Urinary bladder (tissue), 3 donors: ENCODE measurements at regions not wholly inside any gene's neighbourhood (a gene's known extent, or its start where the extent isn't known, plus 50 kb on each side); places are given as distances from the start of the nearest gene placed in this dataset.

Experiments used
- DNase-seq: peaks from one replicate; pipeline ENCODE4 v3.0.0-alpha.2; 2015; ENCODE audit errors: extremely low spot score
- H3K27ac ChIP-seq: one replicate; pipeline ENCODE4 v1.5.1; 2013; ENCODE audit warnings: low read depth, mild to moderate bottlenecking, moderate library complexity
- H3K36me3 ChIP-seq: one replicate; pipeline ENCODE4 v1.6.1; 2013; ENCODE audit warnings: mild to moderate bottlenecking, moderate library complexity; ENCODE audit not compliant: insufficient read depth
- H3K4me1 ChIP-seq: one replicate; pipeline ENCODE4 v1.6.1; 2013; ENCODE audit warnings: mild to moderate bottlenecking, moderate library complexity; ENCODE audit not compliant: insufficient read depth
- H3K4me3 ChIP-seq: one replicate; pipeline ENCODE4 v1.5.1; 2013; ENCODE audit warnings: low read depth, low read length
- WGBS: extraction: QIAGEN DNeasy Blood & Tissue Kit; methylation state at CpG from one replicate; pipeline ENCODE4 v1.1.7; 2013; 5-methylcytosine and 5-hydroxymethylcytosine counted together
- donor health status: healthy with polysubstance abuse.
- donor health status: healthy.

DNA sequence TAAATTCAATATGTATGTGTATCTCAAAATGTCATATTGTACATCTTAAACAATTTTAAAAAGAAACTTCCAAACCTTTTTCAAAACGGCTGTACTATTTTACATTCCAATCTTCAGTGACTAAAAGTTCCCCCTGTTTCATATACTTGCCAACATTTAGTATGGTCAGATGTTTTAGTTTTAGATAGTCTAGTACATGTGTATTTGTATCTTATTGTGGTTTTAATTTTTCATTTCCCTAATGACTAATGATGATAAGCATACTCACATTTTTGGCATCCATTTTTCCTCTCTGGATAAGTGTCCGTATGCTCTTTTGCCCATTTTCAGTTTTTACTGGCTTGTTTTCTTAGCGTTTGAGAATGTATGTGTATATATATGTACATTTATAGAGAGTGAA, 212.2 kb upstream of the MAGEB18 start:
- Histone ChIP-seq H3K27ac (no peak overlapping the region), H3K4me3 (no peak overlapping the region), H3K36me3 (no peaks in the 10 kb centered on the region), H3K4me1 (no peaks in the 10 kb centered on the region)
- WGBS = 50% methylated on average over 3 of the region's 3 CpGs
- no peak for DNase-seq

- 53% methylated on average over 5 of the region's 5 CpGs for WGBS
- no peak for DNase-seq
- Histone ChIP-seq H3K27ac (no peak overlapping the region), H3K36me3 (no peaks in the 10 kb centered on the region), H3K4me3 (no peak overlapping the region), H3K4me1 (no peaks in the 10 kb centered on the region)
These were observed 209.8 kb upstream of the MAGEB18 start for GRCh38 chrX:25928316-25928715.

- H3K36me3 ChIP-seq = no peaks in the 10 kb centered on the region
- no peak overlapping the region for H3K27ac ChIP-seq
- no peak for DNase-seq
- WGBS = 69% methylated on average over 2 of the region's 2 CpGs
- H3K4me3 ChIP-seq = no peak overlapping the region
- no peaks in the 10 kb centered on the region for H3K4me1 ChIP-seq
These were observed 197.1 kb upstream of the MAGEB18 start for GRCh38 chrX:25941087-25941486.

- Histone ChIP-seq H3K27ac (no peak overlapping the region), H3K36me3 (no peaks in the 10 kb centered on the region), H3K4me3 (no peak overlapping the region), H3K4me1 (no peaks in the 10 kb centered on the region)
- no peak for DNase-seq
- 83% methylated on average over 4 of the region's 4 CpGs for WGBS
These were observed 196.4 kb upstream of the MAGEB18 start for GRCh38 chrX:25941559-25942250.

- Histone ChIP-seq H3K27ac (no peak overlapping the region), H3K4me1 (no peaks in the 10 kb centered on the region), H3K36me3 (no peaks in the 10 kb centered on the region), H3K4me3 (no peak overlapping the region)
- DNase-seq = no peak
- WGBS = 54% methylated on average over 12 of the region's 12 CpGs
These were observed 169.2 kb upstream of the MAGEB18 start for GRCh38 chrX:25968920-25969319.

DNA sequence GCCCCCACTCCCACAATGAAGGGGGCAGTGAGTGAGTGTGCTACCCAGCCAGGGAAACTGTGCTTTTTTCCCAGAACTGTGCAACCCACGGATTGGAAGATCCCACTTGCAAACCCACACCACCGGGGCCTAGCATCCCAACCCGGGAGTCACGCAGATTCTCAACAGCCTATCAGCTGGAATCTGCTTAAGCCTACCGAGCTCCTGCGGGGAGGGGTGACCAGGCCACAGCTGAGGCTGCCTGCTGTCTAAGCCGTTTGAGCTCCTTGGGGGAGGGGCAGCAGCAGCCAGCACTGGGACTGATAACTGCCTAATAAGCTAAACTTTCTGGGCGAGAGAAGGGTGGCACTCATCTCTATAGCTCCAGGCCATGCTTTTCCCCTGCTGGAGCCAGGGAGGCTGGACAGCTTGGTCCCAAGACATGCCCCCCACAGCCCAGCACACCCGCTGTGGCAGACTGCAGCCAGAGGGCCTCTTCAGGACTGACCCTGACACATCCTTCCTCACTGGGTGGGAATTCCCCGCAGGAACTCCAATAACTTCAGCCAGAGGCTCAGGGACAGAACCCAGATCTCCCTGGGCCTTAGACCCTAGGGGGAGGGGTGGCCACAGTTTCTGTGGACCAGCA, 161.3 kb upstream of the MAGEB18 start:
- no peak for DNase-seq
- 52% methylated on average over 10 of the region's 10 CpGs for WGBS

GRCh38 chrX:25998687-25999086, 139.5 kb upstream of the MAGEB18 start:
- no peak for DNase-seq
- H3K36me3 ChIP-seq = no peaks in the 10 kb centered on the region
- WGBS = 93% methylated on average over 1 of the region's 1 CpG

More for the DNA sequence above, 161.3 kb upstream of the MAGEB18 start:
- Histone ChIP-seq H3K4me3 (no peak overlapping the region), H3K27ac (no peak overlapping the region), H3K36me3 (no peaks in the 10 kb centered on the region), H3K4me1 (no peaks in the 10 kb centered on the region)

DNA sequence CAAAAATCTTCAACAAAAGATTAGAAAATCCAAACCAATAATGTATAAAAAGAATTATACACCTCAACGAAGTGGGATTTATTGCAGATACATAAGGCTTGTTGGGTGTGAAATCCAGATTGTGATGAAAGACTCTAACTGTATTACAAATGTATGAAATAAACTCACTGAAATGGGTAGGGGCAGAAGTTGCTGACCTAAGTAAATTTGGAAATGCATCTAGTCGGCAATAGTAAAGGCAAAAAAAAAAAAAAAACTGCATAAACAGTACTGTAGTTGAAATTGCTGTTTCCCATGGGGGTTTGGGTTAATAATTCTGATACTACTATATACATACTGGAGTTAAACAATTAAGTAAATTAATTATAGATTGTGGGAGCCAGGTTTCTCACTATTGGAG, 130.7 kb upstream of the MAGEB18 start:
- Histone ChIP-seq H3K27ac (no peak overlapping the region), H3K36me3 (no peaks in the 10 kb centered on the region), H3K4me3 (no peak overlapping the region), H3K4me1 (no peaks in the 10 kb centered on the region)
- no peak for DNase-seq
- WGBS = 73% methylated on average over 2 of the region's 2 CpGs

More at GRCh38 chrX:25998687-25999086, 139.5 kb upstream of the MAGEB18 start:
- H3K4me3 ChIP-seq = no peak overlapping the region
- H3K27ac ChIP-seq = no peak overlapping the region
- H3K4me1 ChIP-seq = no peaks in the 10 kb centered on the region

DNA sequence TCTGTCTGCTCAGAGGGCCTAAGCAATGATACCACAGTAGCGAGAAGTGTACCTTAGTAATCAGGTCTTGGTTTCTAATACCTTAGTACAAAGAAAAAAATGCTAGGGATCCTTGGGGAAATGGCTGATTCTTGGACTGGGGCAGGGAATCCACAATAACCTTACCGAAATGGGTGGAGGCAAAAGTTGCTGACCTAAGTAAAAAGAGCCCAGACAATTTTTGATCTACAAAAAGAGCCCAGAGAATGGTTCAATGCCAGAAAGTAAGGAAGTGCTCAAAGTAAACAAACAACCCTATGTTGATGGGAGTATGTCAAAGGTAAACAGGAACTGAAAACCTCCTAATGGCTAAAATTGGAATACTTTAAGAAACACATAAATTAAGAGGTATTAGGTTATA, 130.1 kb upstream of the MAGEB18 start:
- H3K4me3 ChIP-seq = no peak overlapping the region
- no peak overlapping the region for H3K27ac ChIP-seq
- no peaks in the 10 kb centered on the region for H3K36me3 ChIP-seq
- 92% methylated on average over 2 of the region's 2 CpGs for WGBS
- DNase-seq = no peak
- H3K4me1 ChIP-seq = no peaks in the 10 kb centered on the region

DNA sequence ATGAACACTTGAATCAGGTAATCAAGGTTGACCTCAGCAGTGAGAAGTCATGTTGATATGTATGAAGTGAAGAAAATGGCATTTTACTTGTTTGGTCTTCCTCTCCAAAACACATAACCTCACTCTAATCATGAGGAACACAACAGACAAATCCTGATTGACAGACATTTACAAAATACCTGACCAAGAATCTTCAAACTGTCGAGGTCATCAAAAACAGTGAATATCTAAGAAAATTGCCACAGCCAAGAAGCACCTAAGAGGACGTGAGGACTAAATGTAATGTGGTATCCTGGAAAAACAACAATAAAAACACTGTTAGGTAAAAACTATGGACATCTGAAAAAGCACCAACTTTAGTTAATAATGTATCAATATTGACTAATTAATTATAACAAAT, 129.5 kb upstream of the MAGEB18 start:
- 93% methylated on average over 2 of the region's 2 CpGs for WGBS
- no peaks in the 10 kb centered on the region for H3K4me1 ChIP-seq
- H3K36me3 ChIP-seq = no peaks in the 10 kb centered on the region
- DNase-seq = no peak
- no peak overlapping the region for H3K27ac ChIP-seq
- H3K4me3 ChIP-seq = no peak overlapping the region

DNA sequence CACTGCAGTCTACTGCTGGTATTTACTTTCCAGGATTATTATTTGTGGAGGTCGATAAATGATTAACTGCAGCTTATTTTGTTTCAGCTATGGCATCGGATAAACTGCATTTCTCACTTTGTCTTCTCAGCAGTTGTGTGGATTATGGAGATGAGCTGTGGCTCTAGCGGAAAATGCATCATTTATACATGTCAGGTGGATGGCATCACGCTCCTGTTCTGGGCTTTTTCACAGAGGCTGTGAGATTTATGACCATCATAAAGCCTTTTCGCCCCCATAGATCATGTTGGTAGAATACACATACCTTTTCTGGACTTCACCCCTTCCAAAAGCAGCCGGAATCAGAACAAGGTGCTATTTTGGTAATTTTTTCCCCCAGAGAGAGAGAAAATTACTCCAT, 118.8 kb upstream of the MAGEB18 start:
- Histone ChIP-seq H3K4me1 (no peaks in the 10 kb centered on the region), H3K36me3 (no peaks in the 10 kb centered on the region), H3K4me3 (no peak overlapping the region), H3K27ac (no peak overlapping the region)
- 76% methylated on average over 6 of the region's 6 CpGs for WGBS
- no peak for DNase-seq

DNA sequence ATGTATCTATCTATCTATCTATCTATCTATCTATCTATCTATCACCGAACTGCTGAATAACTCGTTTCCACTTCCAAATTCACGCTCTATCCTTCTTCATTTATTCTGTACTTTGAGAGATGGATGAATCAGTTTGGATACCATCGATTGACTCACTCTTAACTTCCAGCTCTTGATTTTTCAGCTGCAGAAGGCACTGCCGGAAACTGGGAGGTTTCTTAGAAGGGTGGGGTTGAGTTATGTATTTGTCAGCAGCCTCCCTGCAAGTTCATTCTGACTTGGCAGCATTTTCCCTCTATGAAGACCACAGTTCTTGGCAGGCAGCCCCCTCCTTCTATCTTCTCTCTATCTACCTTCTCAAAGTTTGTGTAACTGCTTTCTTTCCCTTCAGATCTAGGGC, 112.0 kb upstream of the MAGEB18 start:
- Histone ChIP-seq H3K27ac (no peak overlapping the region), H3K4me1 (no peaks in the 10 kb centered on the region), H3K36me3 (no peaks in the 10 kb centered on the region), H3K4me3 (no peak overlapping the region)
- DNase-seq = no peak
- WGBS = 63% methylated on average over 5 of the region's 5 CpGs

- DNase-seq = no peak
- H3K4me3 ChIP-seq = no peak overlapping the region
- no peak overlapping the region for H3K27ac ChIP-seq
- 75% methylated on average over 4 of the region's 4 CpGs for WGBS
- no peaks in the 10 kb centered on the region for H3K4me1 ChIP-seq
- no peaks in the 10 kb centered on the region for H3K36me3 ChIP-seq
These were observed 105.8 kb upstream of the MAGEB18 start for GRCh38 chrX:26032111-26032912.

DNA sequence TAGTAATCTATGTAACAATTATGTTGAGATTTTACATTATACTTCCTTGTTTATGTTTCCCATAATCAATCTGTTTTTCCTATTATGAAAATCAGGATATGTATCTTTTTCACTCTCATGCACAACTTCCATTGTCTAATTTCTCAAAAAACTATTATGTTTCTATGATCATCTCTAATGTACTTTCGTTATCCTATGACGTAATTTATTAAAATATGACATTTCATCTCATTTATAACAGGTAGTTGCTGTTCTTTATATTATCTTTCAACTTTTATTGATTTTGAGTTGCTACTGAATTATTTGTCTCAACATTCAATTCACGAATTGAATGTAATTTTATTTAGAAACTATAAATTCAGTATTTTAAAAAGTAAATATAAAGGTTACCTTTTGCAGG, 100.8 kb upstream of the MAGEB18 start:
- Histone ChIP-seq H3K36me3 (no peaks in the 10 kb centered on the region), H3K4me3 (no peak overlapping the region)
- 88% methylated on average over 3 of the region's 3 CpGs for WGBS

More for the DNA sequence above, 100.8 kb upstream of the MAGEB18 start:
- Histone ChIP-seq H3K27ac (no peak overlapping the region), H3K4me1 (no peaks in the 10 kb centered on the region)
- no peak for DNase-seq
